GM12865 (cell line): ENCODE measurements at regions not wholly inside any gene's neighbourhood (a gene's known extent, or its start where the extent isn't known, plus 50 kb on each side); places are given as distances from the start of the nearest gene placed in this dataset.
"Not testable (repeated sequence)": the region's sequence is repeated elsewhere in the genome, so short reads cannot be mapped to it uniquely, and the experiment has no call there.

Source experiments
- DNase-seq: peaks from one replicate; pipeline ENCODE4 v3.0.0; 2010; ENCODE audit warnings: low read depth
- H3K4me3 ChIP-seq: 2 replicates; pipeline ENCODE4 v1.5.1; 2011; ENCODE audit warnings: mild to moderate bottlenecking, low read depth, low read length, control low read depth
- CTCF ChIP-seq: IDR thresholded peaks from 2 replicates; pipeline ENCODE4 v1.5.1; 2011; ENCODE audit warnings: low read length, control low read depth, low read depth, inconsistent platforms; ENCODE audit not compliant: insufficient read depth; ENCODE audit errors: missing control alignments

- TF ChIP-seq CTCF, result no peak
- no peak overlapping the region for H3K4me3 ChIP-seq
- DNase-seq, result no peak
These were observed 467.8 kb downstream of the PCDH7 start for GRCh38 chr4:31187979-31188378.

- DNase-seq, result no peak
- no peak for TF ChIP-seq CTCF
- no peak overlapping the region for H3K4me3 ChIP-seq
These were observed 469.8 kb downstream of the PCDH7 start for GRCh38 chr4:31189938-31190337.

GRCh38 chr4:31190671-31191070, 470.5 kb downstream of the PCDH7 start:
- H3K4me3 ChIP-seq, result no peak overlapping the region
- no peak for TF ChIP-seq CTCF

GRCh38 chr4:31192341-31192740, 472.2 kb downstream of the PCDH7 start:
- TF ChIP-seq CTCF, result no peak
- no peak overlapping the region for H3K4me3 ChIP-seq
- DNase-seq, result no peak

More at GRCh38 chr4:31190671-31191070, 470.5 kb downstream of the PCDH7 start:
- no peak for DNase-seq

- DNase-seq, result no peak
- H3K4me3 ChIP-seq, result no peak overlapping the region
- no peak for TF ChIP-seq CTCF
These were observed 473.4 kb downstream of the PCDH7 start for GRCh38 chr4:31193521-31193920.

GRCh38 chr4:31194823-31195222, 474.7 kb downstream of the PCDH7 start:
- TF ChIP-seq CTCF, result no peak
- no peak for DNase-seq
- H3K4me3 ChIP-seq, result no peak overlapping the region

- H3K4me3 ChIP-seq, result no peak overlapping the region
- no peak for TF ChIP-seq CTCF
- DNase-seq, result no peak
These were observed 479.5 kb downstream of the PCDH7 start for GRCh38 chr4:31199644-31200043.

GRCh38 chr4:31202054-31202453, 481.9 kb downstream of the PCDH7 start:
- not testable (repeated sequence) for DNase-seq, H3K4me3 ChIP-seq
